HCT116 (cell line): ENCODE measurements at regions not wholly inside any gene's neighbourhood (a gene's known extent, or its start where the extent isn't known, plus 50 kb on each side); places are given as distances from the start of the nearest gene placed in this dataset.

Experiments used
- ATAC-seq: fragments of 200-7000 bp; cut with Tn5 transposase; 2 replicates; pipeline ENCODE4 v1.9.1; 2020; ENCODE audit warnings: mild to moderate bottlenecking, moderate library complexity
- BruUV-seq: library from RNA; stranded (reverse); fragments of 400-500 nt; replicated peaks from 2 replicates; lab custom pipeline; 2021; lab: Mats Ljungman, UMichigan
- CTCF ChIA-PET: fragments of 300-600 bp; sonication (Branson Sonifier 250); formaldehyde crosslinking; loops from one replicate; lab custom pipeline; 2021; ENCODE audit warnings: antibody characterized with exemption; lab: Charles Lee
- POLR2A ChIA-PET: fragments of 300-600, 350-600 bp; sonication (Branson Sonifier 250); formaldehyde crosslinking; loops from one replicate; lab custom pipeline; 2021; ENCODE audit warnings: antibody characterized with exemption; lab: Charles Lee
- RAD21 ChIA-PET, 2 experiments: fragments of 300-600 bp; sonication (Branson Sonifier 250); formaldehyde crosslinking; loops; one replicate each; lab custom pipeline; 2023; ENCODE audit warnings: low total read pairs in 2 of 2; ENCODE audit not compliant: uncharacterized antibody in 2 of 2, unreplicated experiment in 2 of 2, low non-redundant PET in 1 of 2; lab: Charles Lee
- DNase-seq: peaks from one replicate; pipeline ENCODE4 v3.0.0-alpha.2; 2010; ENCODE audit warnings: low read depth, low spot score
- H2AFZ ChIP-seq: fragments of 200-600 bp; shearing (Covaris generic), sonication (generic); 2 replicates; pipeline ENCODE4 v1.6.1; 2017; ENCODE audit warnings: low read depth, mixed run types, mixed read lengths, antibody characterized with exemption, low read length; ENCODE audit not compliant: poor library complexity, severe bottlenecking
- H3K27ac ChIP-seq: 2 replicates; pipeline ENCODE4 v1.5.1; 2012; ENCODE audit warnings: low read depth, low read length
- H3K27me3 ChIP-seq: fragments of 200-600 bp; sonication (generic); 2 replicates; pipeline ENCODE4 v1.6.1; 2016; ENCODE audit warnings: mixed run types, low read length, mixed read lengths; ENCODE audit not compliant: insufficient read depth
- H3K36me3 ChIP-seq, 2 experiments: fragments of 200-500 bp in 1 of 2; fragments of 200-600 bp in 1 of 2; sonication (Bioruptor generic) in 1 of 2; sonication (generic) in 1 of 2; 2 replicates each; pipeline versions ENCODE4 v1.5.1 to v1.6.1; 2014 to 2016; ENCODE audit warnings: low read length in 2 of 2, inconsistent platforms in 1 of 2, mixed read lengths in 1 of 2, mixed run types in 1 of 2; ENCODE audit not compliant: insufficient read depth in 2 of 2, control insufficient read depth in 1 of 2
- H3K4me1 ChIP-seq, 2 experiments: fragments of 200-600 bp in 1 of 2; sonication (generic) in 1 of 2; 2 replicates each; pipeline versions ENCODE4 v1.5.1 to v1.6.1; 2012 to 2017; ENCODE audit warnings: low read length in 2 of 2, inconsistent platforms in 1 of 2, mild to moderate bottlenecking in 1 of 2, mixed read lengths in 1 of 2, mixed run types in 1 of 2, moderate library complexity in 1 of 2; ENCODE audit not compliant: insufficient read depth in 2 of 2, control insufficient read depth in 1 of 2
- H3K4me2 ChIP-seq: fragments of 200-600 bp; sonication (generic); 2 replicates; pipeline ENCODE4 v1.6.1; 2017; ENCODE audit warnings: mixed run types, low read length, mixed read lengths
- H3K4me3 ChIP-seq, 2 experiments: fragments of 200-600 bp in 1 of 2; sonication (generic) in 1 of 2; replicated peaks in 1 of 2; 2 replicates each; pipeline ENCODE4 v1.5.1; 2011 to 2016; ENCODE audit warnings: low read length in 2 of 2, control low read depth in 1 of 2, low read depth in 1 of 2, mild to moderate bottlenecking in 1 of 2, mixed read lengths in 1 of 2, mixed run types in 1 of 2
- H3K79me2 ChIP-seq: fragments of 200-600 bp; sonication (generic); 2 replicates; pipeline ENCODE4 v1.6.1; 2017; ENCODE audit warnings: mild to moderate bottlenecking, mixed run types, low read length, moderate library complexity, mixed read lengths; ENCODE audit not compliant: insufficient read depth
- H3K9ac ChIP-seq: fragments of 200-600 bp; sonication (generic); 2 replicates; pipeline ENCODE4 v1.6.1; 2016; ENCODE audit warnings: low read length, mixed read lengths
- H3K9me2 ChIP-seq: fragments of 200-600 bp; sonication (generic), shearing (Covaris generic); 2 replicates; pipeline ENCODE4 v1.6.1; 2017; ENCODE audit warnings: mixed run types, mild to moderate bottlenecking, moderate library complexity; ENCODE audit not compliant: insufficient read depth
- H3K9me3 ChIP-seq, 2 experiments: fragments of 200-500 bp in 1 of 2; fragments of 200-600 bp in 1 of 2; sonication (Bioruptor generic) in 1 of 2; sonication (generic) in 1 of 2; 2 replicates each; pipeline ENCODE4 v1.6.1; 2014 to 2017; ENCODE audit warnings: low read length in 2 of 2, mixed read lengths in 2 of 2, inconsistent platforms in 1 of 2, low read depth in 1 of 2, mild to moderate bottlenecking in 1 of 2, mixed run types in 1 of 2, moderate library complexity in 1 of 2; ENCODE audit not compliant: control insufficient read depth in 1 of 2, insufficient read depth in 1 of 2
- H4K20me1 ChIP-seq: fragments of 200-600 bp; sonication (generic), shearing (Covaris generic); 2 replicates; pipeline ENCODE4 v1.6.1; 2017; ENCODE audit warnings: mixed run types, mild to moderate bottlenecking, moderate library complexity; ENCODE audit not compliant: insufficient read depth
- ATF3 ChIP-seq: IDR thresholded peaks from 2 replicates; pipeline ENCODE4 v1.6.1; 2012
- CEBPB ChIP-seq: IDR thresholded peaks from 2 replicates; pipeline ENCODE4 v1.6.1; 2012; ENCODE audit warnings: low read depth
- EGR1 ChIP-seq: IDR thresholded peaks from 2 replicates; pipeline ENCODE4 v1.6.1; 2012; ENCODE audit warnings: low read depth
- JUND ChIP-seq: IDR thresholded peaks from 2 replicates; pipeline ENCODE4 v1.6.1; 2012
- REST ChIP-seq: IDR thresholded peaks from 2 replicates; pipeline ENCODE4 v1.6.1; 2012; ENCODE audit warnings: low read depth
- SIN3A ChIP-seq: IDR thresholded peaks from 2 replicates; pipeline ENCODE4 v1.6.1; 2012; ENCODE audit warnings: low read depth
- YY1 ChIP-seq: IDR thresholded peaks from 2 replicates; pipeline ENCODE4 v1.6.1; 2011; ENCODE audit warnings: low read length, low read depth, moderate library complexity, mild to moderate bottlenecking; ENCODE audit not compliant: insufficient replicate concordance; ENCODE audit errors: extremely low read depth
- ZBTB33 ChIP-seq: IDR thresholded peaks from 2 replicates; pipeline ENCODE4 v1.6.1; 2011; ENCODE audit warnings: mild to moderate bottlenecking, low read length, moderate library complexity; ENCODE audit not compliant: insufficient replicate concordance; ENCODE audit errors: extremely low read depth
- ZFX ChIP-seq: fragments of 450-650 bp; IDR thresholded peaks from 2 replicates; pipeline ENCODE4 v1.6.1; 2017
- ZNF274 ChIP-seq: fragments of 200-500 bp; sonication (Bioruptor generic); IDR thresholded peaks from 2 replicates; pipeline ENCODE4 v1.6.1; 2014; ENCODE audit warnings: mild to moderate bottlenecking, low read depth, low read length, inconsistent platforms
- intact Hi-C: fragments of 100-400 bp; cut with micrococcal nuclease; formaldehyde crosslinking; loops from 2 replicates; pipeline ENCODE4 v1.10.0; 2022

GRCh38 chr20:12321736-12322135 lies 404.0 kb downstream of the BTBD3 start:
- Histone ChIP-seq H3K27me3 (no peaks in the 10 kb centered on the region), H3K4me3 (no peak overlapping the region), H4K20me1 (no peaks in the 10 kb centered on the region), H3K9me2 (no peaks in the 10 kb centered on the region), H3K27ac (no peak overlapping the region), H3K4me2 (no peak overlapping the region)
- ATAC-seq: no peak
- no TSS peak for BruUV-seq
- TF ChIP-seq YY1 (no peak), JUND (no peak), EGR1 (no peak), REST (no peak), CEBPB (no peak)
- TF ChIP-seq, all 23 proteins: peak for 0
- Histone ChIP-seq H3K9me3 (peaks cover 0 to 31% of the 10 kb centered on the region in 2 experiments; a peak in 2 of 4 replicates), H3K9ac (no peak overlapping the region), H3K79me2 (no peaks in the 10 kb centered on the region), H2AFZ (no peak overlapping the region), H3K4me1 (no peaks in the 10 kb centered on the region), H3K36me3 (no peaks in the 10 kb centered on the region)
- CTCF ChIA-PET: no interaction called here
- RAD21 ChIA-PET: no interaction called here
- DNase-seq: no peak
- POLR2A ChIA-PET: no interaction called here
- intact Hi-C loops: no loop called here

GRCh38 chr20:12327205-12327604 lies 409.5 kb downstream of the BTBD3 start:
- intact Hi-C loops: no loop called here
- Histone ChIP-seq H4K20me1 (no peaks in the 10 kb centered on the region), H3K4me2 (no peak overlapping the region), H3K4me1 (no peaks in the 10 kb centered on the region), H3K27ac (no peak overlapping the region), H3K9me3 (peaks cover 3 to 20% of the 10 kb centered on the region in 2 experiments; a peak in 2 of 4 replicates), H3K9ac (no peak overlapping the region), H3K79me2 (no peaks in the 10 kb centered on the region), H2AFZ (no peak overlapping the region), H3K36me3 (no peaks in the 10 kb centered on the region), H3K9me2 (no peaks in the 10 kb centered on the region), H3K27me3 (no peaks in the 10 kb centered on the region), H3K4me3 (no peak overlapping the region)
- ChIA-PET RAD21 (no interaction called here), POLR2A (no interaction called here), CTCF (no interaction called here)
- ATAC-seq: no peak
- BruUV-seq: no TSS peak
- no peak for DNase-seq
- TF ChIP-seq ZFX: no peak
- no peak for TF ChIP-seq CEBPB
- no peak for TF ChIP-seq YY1
- TF ChIP-seq ZNF274: no peak
- no peak for TF ChIP-seq ATF3
- no peak for TF ChIP-seq ZBTB33
- no peak for TF ChIP-seq SIN3A
